EH (cell line): ENCODE measurements at regions not wholly inside any gene's neighbourhood (a gene's known extent, or its start where the extent isn't known, plus 50 kb on each side); places are given as distances from the start of the nearest gene placed in this dataset.
A peak's percentile ranks its signal among the peaks of the same experiment; 100 is the strongest.

ENCODE experiments used
- DNase-seq: peaks from one replicate; pipeline ENCODE4 v3.0.0-alpha.2; 2015; ENCODE audit warnings: low read depth

GRCh38 chr2:176388861-176389260 lies 119.6 kb downstream of the MTX2 start:
- peak; percentile 12 for DNase-seq

GRCh38 chr2:176390276-176391147 lies 121.3 kb downstream of the MTX2 start:
- DNase-seq: peak; percentile 56

GRCh38 chr2:176391148-176391419 lies 121.8 kb downstream of the MTX2 start:
- DNase-seq: no peak

GRCh38 chr2:176392249-176392648 lies 123.0 kb downstream of the MTX2 start:
- peak; percentile 51 for DNase-seq

GRCh38 chr2:176392744-176393414 lies 123.6 kb downstream of the MTX2 start:
- no peak for DNase-seq

- DNase-seq: peak; percentile 38
Measured at GRCh38 chr2:176395273-176395854, 126.1 kb downstream of the MTX2 start.

- peak; percentile 81 for DNase-seq
Measured at GRCh38 chr2:176398243-176399073, 129.2 kb downstream of the MTX2 start.

GRCh38 chr2:176399074-176399598 lies 129.9 kb downstream of the MTX2 start:
- no peak for DNase-seq

- no peak for DNase-seq
Measured at GRCh38 chr2:176405477-176405876, 136.2 kb downstream of the MTX2 start.

- DNase-seq: no peak
Measured at GRCh38 chr2:176407706-176408105, 138.5 kb downstream of the MTX2 start.

GRCh38 chr2:176409671-176410070 lies 140.4 kb downstream of the MTX2 start:
- DNase-seq: no peak

GRCh38 chr2:176412136-176412535 lies 142.9 kb downstream of the MTX2 start:
- no peak for DNase-seq

GRCh38 chr2:176413786-176414185 lies 144.5 kb downstream of the MTX2 start:
- no peak for DNase-seq

GRCh38 chr2:176414641-176415040 lies 145.4 kb downstream of the MTX2 start:
- no peak for DNase-seq

GRCh38 chr2:176415174-176415895 lies 146.1 kb downstream of the MTX2 start:
- DNase-seq: no peak

GRCh38 chr2:176415937-176416499 lies 146.8 kb downstream of the MTX2 start:
- DNase-seq: no peak

- peak; percentile 40 for DNase-seq
Measured at GRCh38 chr2:176418768-176419167, 149.5 kb downstream of the MTX2 start.

GRCh38 chr2:176419591-176420071 lies 150.4 kb downstream of the MTX2 start:
- peak; percentile 86 for DNase-seq

- DNase-seq: peak; percentile 21
Measured at GRCh38 chr2:176421297-176422050, 152.2 kb downstream of the MTX2 start.

- no peak for DNase-seq
Measured at GRCh38 chr2:176423819-176424218, 154.6 kb downstream of the MTX2 start.
